ENCODE measurements at regions not wholly inside any gene's neighbourhood (a gene's known extent, or its start where the extent isn't known, plus 50 kb on each side); places are given as distances from the start of the nearest gene placed in this dataset.

GRCh38 chr11:56799691-56800210, 51.3 kb upstream of the OR9G4 start:
- 63 to 74% (median 69%) methylated on average over 4 of the region's 4 CpGs for WGBS, 4 donors
- Histone ChIP-seq H3K4me3 (no peak overlapping the region), H3K36me3 (replicated peaks in 1 of 2) (no peaks in the 10 kb centered on the region), H3K27me3 (no peaks in the 10 kb centered on the region), H3K9me3 (replicated peaks in 1 of 3) (no peaks in the 10 kb centered on the region), H3K4me1 (replicated peaks in 1 of 2) (no peaks in the 10 kb centered on the region), H3K27ac (no peak overlapping the region)
- TF ChIP-seq CTCF (IDR thresholded peaks at IDR 0.05) = no peak
- no peak for TF ChIP-seq POLR2A (IDR thresholded peaks at IDR 0.05)
- intact Hi-C loops (cut with DNase I) = no loop called here
- no peak for DNase-seq

Measured in adrenal gland (tissue), 9 donors.